ENCODE measurements at regions not wholly inside any gene's neighbourhood (a gene's known extent, or its start where the extent isn't known, plus 50 kb on each side); places are given as distances from the start of the nearest gene placed in this dataset.

GRCh38 chr2:56109994-56110393 lies 73.8 kb upstream of the CCDC85A start:
- no peak for DNase-seq (ENCODE audit: low spot score)
- no peak for TF ChIP-seq CTCF (IDR thresholded peaks at IDR 0.05; ENCODE audit: extremely low read depth, missing control alignments)

GRCh38 chr2:56113382-56113975 lies 70.3 kb upstream of the CCDC85A start:
- DNase-seq (ENCODE audit: low spot score): no peak
- TF ChIP-seq CTCF (IDR thresholded peaks at IDR 0.05; ENCODE audit: extremely low read depth, missing control alignments): no peak

- no peak for DNase-seq (ENCODE audit: low spot score)
Observed at GRCh38 chr2:56117764-56118163, 66.0 kb upstream of the CCDC85A start.

GRCh38 chr2:56118474-56118873 lies 65.3 kb upstream of the CCDC85A start:
- no peak for DNase-seq (ENCODE audit: low spot score)
- no peak for TF ChIP-seq CTCF (IDR thresholded peaks at IDR 0.05; ENCODE audit: extremely low read depth, missing control alignments)

More at GRCh38 chr2:56117764-56118163, 66.0 kb upstream of the CCDC85A start:
- TF ChIP-seq CTCF (IDR thresholded peaks at IDR 0.05; ENCODE audit: extremely low read depth, missing control alignments): no peak

GRCh38 chr2:56121995-56122394 lies 61.8 kb upstream of the CCDC85A start:
- DNase-seq (ENCODE audit: low spot score): no peak
- no peak for TF ChIP-seq CTCF (IDR thresholded peaks at IDR 0.05; ENCODE audit: extremely low read depth, missing control alignments)

GRCh38 chr2:56123538-56123937 lies 60.3 kb upstream of the CCDC85A start:
- no peak for DNase-seq (ENCODE audit: low spot score)
- TF ChIP-seq CTCF (IDR thresholded peaks at IDR 0.05; ENCODE audit: extremely low read depth, missing control alignments): no peak

- DNase-seq (ENCODE audit: low spot score): no peak
- no peak for TF ChIP-seq CTCF (IDR thresholded peaks at IDR 0.05; ENCODE audit: extremely low read depth, missing control alignments)
Observed at GRCh38 chr2:56127010-56127409, 56.8 kb upstream of the CCDC85A start.

Measured in GM20000 (cell line).